Vagina (tissue), 2 donors: ENCODE measurements at regions not wholly inside any gene's neighbourhood (a gene's known extent, or its start where the extent isn't known, plus 50 kb on each side); places are given as distances from the start of the nearest gene placed in this dataset.

ENCODE experiments used
- POLR2A ChIP-seq, 2 donors: fragments of 450-650 bp; IDR thresholded peaks; one replicate each; pipeline ENCODE4 v1.6.1; 2017; ENCODE audit warnings: antibody characterized with exemption in 2 of 2, mild to moderate bottlenecking in 2 of 2, moderate library complexity in 2 of 2
- POLR2AphosphoS5 ChIP-seq, 2 donors: sonication (generic); formaldehyde crosslinking; IDR thresholded peaks; one replicate each; pipeline ENCODE4 v1.9.0; 2017; ENCODE audit warnings: antibody characterized with exemption in 2 of 2, mild to moderate bottlenecking in 2 of 2, low read depth in 1 of 2; ENCODE audit not compliant: insufficient read depth in 1 of 2
- TF ChIP-seq, protein P1 (sequence below), 3 experiments: fragments of 450-650 bp in 2 of 3; fragments of 200-600 bp in 1 of 3; sonication (generic) in 1 of 3; IDR thresholded peaks; one replicate each; pipeline ENCODE4 v1.5.1; 2017 to 2019; ENCODE audit warnings: antibody characterized with exemption in 3 of 3, mild to moderate bottlenecking in 2 of 3, moderate library complexity in 2 of 3

DNA sequence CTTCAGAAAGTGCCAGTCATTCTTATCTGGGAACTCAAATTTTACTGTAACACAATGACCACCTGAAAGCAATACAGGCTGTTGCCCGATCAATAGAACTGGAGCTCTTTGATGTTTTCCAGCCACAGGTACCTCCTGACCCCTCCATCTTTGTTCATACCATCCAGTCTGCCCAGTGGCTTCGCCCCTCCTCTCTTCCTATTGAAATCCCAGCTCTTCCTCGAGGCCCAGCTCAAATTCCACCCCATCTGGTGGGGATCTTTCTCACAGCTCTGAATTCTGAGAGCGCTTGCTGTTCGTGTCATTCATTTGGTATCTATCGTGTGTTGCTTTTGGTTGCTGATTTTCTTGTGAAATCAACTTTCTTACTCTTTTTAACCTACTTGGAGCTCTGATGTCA is 87.9 kb upstream of the CNKSR3 start:
- TF ChIP-seq, protein P1, sequence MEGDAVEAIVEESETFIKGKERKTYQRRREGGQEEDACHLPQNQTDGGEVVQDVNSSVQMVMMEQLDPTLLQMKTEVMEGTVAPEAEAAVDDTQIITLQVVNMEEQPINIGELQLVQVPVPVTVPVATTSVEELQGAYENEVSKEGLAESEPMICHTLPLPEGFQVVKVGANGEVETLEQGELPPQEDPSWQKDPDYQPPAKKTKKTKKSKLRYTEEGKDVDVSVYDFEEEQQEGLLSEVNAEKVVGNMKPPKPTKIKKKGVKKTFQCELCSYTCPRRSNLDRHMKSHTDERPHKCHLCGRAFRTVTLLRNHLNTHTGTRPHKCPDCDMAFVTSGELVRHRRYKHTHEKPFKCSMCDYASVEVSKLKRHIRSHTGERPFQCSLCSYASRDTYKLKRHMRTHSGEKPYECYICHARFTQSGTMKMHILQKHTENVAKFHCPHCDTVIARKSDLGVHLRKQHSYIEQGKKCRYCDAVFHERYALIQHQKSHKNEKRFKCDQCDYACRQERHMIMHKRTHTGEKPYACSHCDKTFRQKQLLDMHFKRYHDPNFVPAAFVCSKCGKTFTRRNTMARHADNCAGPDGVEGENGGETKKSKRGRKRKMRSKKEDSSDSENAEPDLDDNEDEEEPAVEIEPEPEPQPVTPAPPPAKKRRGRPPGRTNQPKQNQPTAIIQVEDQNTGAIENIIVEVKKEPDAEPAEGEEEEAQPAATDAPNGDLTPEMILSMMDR (IDR thresholded peaks at IDR 0.05) = no peak
- TF ChIP-seq POLR2A (IDR thresholded peaks at IDR 0.05) (no peak), POLR2AphosphoS5 (IDR thresholded peaks at IDR 0.05; ENCODE audit: insufficient read depth in 1 of 2, low read depth in 1 of 2) (no peak)
